ENCODE measurements at regions not wholly inside any gene's neighbourhood (a gene's known extent, or its start where the extent isn't known, plus 50 kb on each side); places are given as distances from the start of the nearest gene placed in this dataset.

GRCh38 chr10:111373696-111374095 is 296.9 kb downstream of the ADRA2A start:
- TF ChIP-seq, protein P1, sequence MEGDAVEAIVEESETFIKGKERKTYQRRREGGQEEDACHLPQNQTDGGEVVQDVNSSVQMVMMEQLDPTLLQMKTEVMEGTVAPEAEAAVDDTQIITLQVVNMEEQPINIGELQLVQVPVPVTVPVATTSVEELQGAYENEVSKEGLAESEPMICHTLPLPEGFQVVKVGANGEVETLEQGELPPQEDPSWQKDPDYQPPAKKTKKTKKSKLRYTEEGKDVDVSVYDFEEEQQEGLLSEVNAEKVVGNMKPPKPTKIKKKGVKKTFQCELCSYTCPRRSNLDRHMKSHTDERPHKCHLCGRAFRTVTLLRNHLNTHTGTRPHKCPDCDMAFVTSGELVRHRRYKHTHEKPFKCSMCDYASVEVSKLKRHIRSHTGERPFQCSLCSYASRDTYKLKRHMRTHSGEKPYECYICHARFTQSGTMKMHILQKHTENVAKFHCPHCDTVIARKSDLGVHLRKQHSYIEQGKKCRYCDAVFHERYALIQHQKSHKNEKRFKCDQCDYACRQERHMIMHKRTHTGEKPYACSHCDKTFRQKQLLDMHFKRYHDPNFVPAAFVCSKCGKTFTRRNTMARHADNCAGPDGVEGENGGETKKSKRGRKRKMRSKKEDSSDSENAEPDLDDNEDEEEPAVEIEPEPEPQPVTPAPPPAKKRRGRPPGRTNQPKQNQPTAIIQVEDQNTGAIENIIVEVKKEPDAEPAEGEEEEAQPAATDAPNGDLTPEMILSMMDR (IDR thresholded peaks at IDR 0.05): no peak
- TF ChIP-seq NFATC4 (CRISPR knock-in tag; IDR thresholded peaks at IDR 0.05): no peak
- TF ChIP-seq E2F1 (CRISPR knock-in tag; IDR thresholded peaks at IDR 0.05): no peak
- TF ChIP-seq SP1 (CRISPR knock-in tag; conservative IDR thresholded peaks at IDR 0.05): no peak
- no peak for TF ChIP-seq GABPB1 (CRISPR knock-in tag; IDR thresholded peaks at IDR 0.05)
- no peak for TF ChIP-seq PRRX2 (CRISPR knock-in tag; IDR thresholded peaks at IDR 0.05)
- TF ChIP-seq ETV6 (CRISPR knock-in tag; IDR thresholded peaks at IDR 0.05): no peak
- no peak for TF ChIP-seq ATF2 (CRISPR knock-in tag; IDR thresholded peaks at IDR 0.05; ENCODE audit: borderline replicate concordance, low read depth)

All from WTC11 (cell line).